ENCODE measurements at regions not wholly inside any gene's neighbourhood (a gene's known extent, or its start where the extent isn't known, plus 50 kb on each side); places are given as distances from the start of the nearest gene placed in this dataset.

GRCh38 chr11:119970555-119971304, 167.2 kb downstream of the TRIM29 start:
- DNase-seq (ENCODE audit: low spot score) (no peak), ATAC-seq (ENCODE audit: insufficient number of reproducible peaks, low FRiP score, low read depth) (no peak)
- Histone ChIP-seq H3K4me3 (no peak overlapping the region), H3K27me3 (replicated peaks; ENCODE audit: insufficient read depth) (no peaks in the 10 kb centered on the region), H3K36me3 (no peaks in the 10 kb centered on the region), H3K9me3 (no peaks in the 10 kb centered on the region), H3K27ac (no peak overlapping the region), H3K4me1 (ENCODE audit: control insufficient read depth in 1 of 2, low read depth in 2 of 2) (no peaks in the 10 kb centered on the region)
- TF ChIP-seq CTCF (IDR thresholded peaks at IDR 0.05): no peak

- H3K4me1 ChIP-seq (ENCODE audit: control insufficient read depth in 1 of 2, low read depth in 2 of 2): no peaks in the 10 kb centered on the region
- H3K27me3 ChIP-seq (replicated peaks; ENCODE audit: insufficient read depth): no peaks in the 10 kb centered on the region
- TF ChIP-seq CTCF (IDR thresholded peaks at IDR 0.05): no peak
- H3K4me3 ChIP-seq: no peak overlapping the region
- ATAC-seq (ENCODE audit: insufficient number of reproducible peaks, low FRiP score, low read depth) (no peak), DNase-seq (ENCODE audit: low spot score) (no peak)
- H3K27ac ChIP-seq: no peak overlapping the region
- no peaks in the 10 kb centered on the region for H3K9me3 ChIP-seq
- H3K36me3 ChIP-seq: no peaks in the 10 kb centered on the region
Observed at GRCh38 chr11:119964136-119965025, 173.5 kb downstream of the TRIM29 start.

- Histone ChIP-seq H3K4me3 (no peak overlapping the region), H3K9me3 (no peaks in the 10 kb centered on the region), H3K27ac (no peak overlapping the region), H3K4me1 (ENCODE audit: control insufficient read depth in 1 of 2, low read depth in 2 of 2) (no peaks in the 10 kb centered on the region), H3K36me3 (no peaks in the 10 kb centered on the region), H3K27me3 (replicated peaks; ENCODE audit: insufficient read depth) (no peaks in the 10 kb centered on the region)
- TF ChIP-seq CTCF (IDR thresholded peaks at IDR 0.05): no peak
- no peak for DNase-seq (ENCODE audit: low spot score)
- ATAC-seq (ENCODE audit: insufficient number of reproducible peaks, low FRiP score, low read depth): no peak
Observed at GRCh38 chr11:119957951-119958350, 180.0 kb downstream of the TRIM29 start.

- Histone ChIP-seq H3K36me3 (no peaks in the 10 kb centered on the region), H3K4me1 (ENCODE audit: control insufficient read depth in 1 of 2, low read depth in 2 of 2) (no peaks in the 10 kb centered on the region), H3K27ac (no peak overlapping the region), H3K4me3 (no peak overlapping the region), H3K27me3 (replicated peaks; ENCODE audit: insufficient read depth) (no peaks in the 10 kb centered on the region), H3K9me3 (no peaks in the 10 kb centered on the region)
- no peak for TF ChIP-seq CTCF (IDR thresholded peaks at IDR 0.05)
- DNase-seq (ENCODE audit: low spot score) (no peak), ATAC-seq (ENCODE audit: insufficient number of reproducible peaks, low FRiP score, low read depth) (no peak)
Observed at GRCh38 chr11:119952441-119952840, 185.5 kb downstream of the TRIM29 start.

- Histone ChIP-seq H3K36me3 (no peaks in the 10 kb centered on the region), H3K4me1 (ENCODE audit: control insufficient read depth in 1 of 2, low read depth in 2 of 2) (no peaks in the 10 kb centered on the region), H3K27ac (no peak overlapping the region), H3K4me3 (no peak overlapping the region), H3K9me3 (no peaks in the 10 kb centered on the region), H3K27me3 (replicated peaks; ENCODE audit: insufficient read depth) (no peaks in the 10 kb centered on the region)
- no peak for DNase-seq (ENCODE audit: low spot score)
- no peak for ATAC-seq (ENCODE audit: insufficient number of reproducible peaks, low FRiP score, low read depth)
- no peak for TF ChIP-seq CTCF (IDR thresholded peaks at IDR 0.05)
Observed at GRCh38 chr11:119943298-119943655, 194.6 kb downstream of the TRIM29 start.
